Panc1 (cell line): ENCODE measurements at regions not wholly inside any gene's neighbourhood (a gene's known extent, or its start where the extent isn't known, plus 50 kb on each side); places are given as distances from the start of the nearest gene placed in this dataset.

Experiments
- ATAC-seq: fragments of 200-7000 bp; cut with Tn5 transposase; 2 replicates; pipeline ENCODE4 v1.9.1; 2020; ENCODE audit warnings: mild to moderate bottlenecking, moderate library complexity
- BruUV-seq: library from RNA; stranded (reverse); fragments of 400-500 nt; replicated peaks from 2 replicates; lab custom pipeline; 2021; lab: Mats Ljungman, UMichigan
- CTCF ChIA-PET: fragments of 300-600 bp; sonication (Branson Sonifier 250); formaldehyde crosslinking; loops from one replicate; lab custom pipeline; 2022; ENCODE audit warnings: antibody characterized with exemption; lab: Charles Lee
- POLR2A ChIA-PET: fragments of 300-600 bp; sonication (Branson Sonifier 250); formaldehyde crosslinking; loops from one replicate; lab custom pipeline; 2022; ENCODE audit warnings: antibody characterized with exemption; lab: Charles Lee
- DNase-seq: peaks from one replicate; pipeline ENCODE4 v3.0.0-alpha.2; 2010; ENCODE audit warnings: low read depth, low spot score
- H3K27ac ChIP-seq: 2 replicates; pipeline ENCODE4 v1.5.1; 2011; ENCODE audit warnings: mild to moderate bottlenecking, low read length, inconsistent platforms
- H3K27me3 ChIP-seq: fragments of 200-500 bp; sonication (Bioruptor generic); 2 replicates; pipeline ENCODE4 v1.6.0; 2014; ENCODE audit warnings: low read length, inconsistent platforms; ENCODE audit not compliant: control insufficient read depth, insufficient read depth
- H3K36me3 ChIP-seq: fragments of 200-500 bp; sonication (Bioruptor generic); 2 replicates; pipeline ENCODE4 v1.5.1; 2014; ENCODE audit warnings: inconsistent platforms, mild to moderate bottlenecking, low read length, moderate library complexity; ENCODE audit not compliant: control insufficient read depth, insufficient read depth
- H3K4me1 ChIP-seq: 2 replicates; pipeline ENCODE4 v1.5.1; 2011; ENCODE audit warnings: inconsistent platforms, mild to moderate bottlenecking, low read length, moderate library complexity; ENCODE audit not compliant: control insufficient read depth, insufficient read depth
- H3K4me3 ChIP-seq, 2 experiments: 2 replicates each; pipeline ENCODE4 v1.5.1; 2011 to 2012; ENCODE audit warnings: low read depth in 2 of 2, low read length in 2 of 2, mild to moderate bottlenecking in 2 of 2, inconsistent platforms in 1 of 2, moderate library complexity in 1 of 2
- H3K9me3 ChIP-seq: fragments of 200-500 bp; sonication (Bioruptor generic); 2 replicates; pipeline ENCODE4 v1.5.1; 2014; ENCODE audit warnings: low read depth, mild to moderate bottlenecking, inconsistent platforms, low read length, moderate library complexity; ENCODE audit not compliant: control insufficient read depth, insufficient read depth
- POLR2AphosphoS5 ChIP-seq: IDR thresholded peaks from 2 replicates; pipeline ENCODE4 v1.6.1; 2012; ENCODE audit warnings: mild to moderate bottlenecking, low read depth, low read length, moderate library complexity
- SIN3A ChIP-seq: IDR thresholded peaks from 2 replicates; pipeline ENCODE4 v1.6.1; 2012; ENCODE audit warnings: low read depth, mild to moderate bottlenecking, low read length, moderate library complexity, borderline replicate concordance; ENCODE audit not compliant: insufficient read depth
- TCF7L2 ChIP-seq: IDR thresholded peaks from 2 replicates; pipeline ENCODE4 v1.6.1; 2011; ENCODE audit warnings: mild to moderate bottlenecking, low read depth, low read length, inconsistent platforms
- in situ Hi-C: cut with HindIII; loops from 2 replicates; pipeline ENCODE4 v1.10.0; 2016; ENCODE audit warnings: low sequenced_read_pairs, low pct_unique_long_range_greater_than_20kb
- intact Hi-C: fragments of 100-400 bp; cut with micrococcal nuclease; formaldehyde crosslinking; loops from one replicate; pipeline ENCODE4 v1.10.0; 2022; ENCODE audit not compliant: unreplicated experiment
- TF ChIP-seq, protein P1 (sequence below), 2 experiments: IDR thresholded peaks; 2 replicates each; pipeline ENCODE4 v1.6.1; 2011 to 2012; ENCODE audit warnings: low read depth in 2 of 2, control low read depth in 1 of 2, low read length in 1 of 2, mild to moderate bottlenecking in 1 of 2, moderate library complexity in 1 of 2; ENCODE audit not compliant: insufficient read depth in 1 of 2
- TF ChIP-seq, protein P2 (sequence below): fragments of 450-650 bp; IDR thresholded peaks from 2 replicates; pipeline ENCODE4 v1.5.1; 2017; ENCODE audit warnings: mild to moderate bottlenecking

DNA sequence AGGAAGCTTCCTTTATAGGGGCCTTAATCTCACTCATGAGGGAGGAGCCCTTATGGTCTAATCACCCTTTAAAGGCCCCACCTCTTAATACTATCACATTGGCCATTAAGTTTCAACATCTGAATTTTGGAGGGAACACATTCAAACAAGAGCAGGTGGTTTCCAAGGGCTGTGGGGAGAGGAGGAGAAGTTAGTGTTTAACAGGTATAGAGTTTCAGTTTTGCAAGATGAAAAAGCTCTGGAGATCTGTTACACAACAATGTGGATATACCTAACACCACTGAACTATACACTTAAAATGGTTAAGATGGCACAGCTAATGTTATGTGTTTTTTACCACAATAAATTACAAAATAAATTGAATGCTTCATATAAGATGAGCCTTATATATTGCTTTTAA is 113.4 kb upstream of the DNAH14 start:
- DNase-seq = no peak
- no peak for ATAC-seq
- no peaks in the 10 kb centered on the region for H3K36me3 ChIP-seq
- CTCF ChIA-PET = no interaction called here
- no peaks in the 10 kb centered on the region for H3K27me3 ChIP-seq
- POLR2A ChIA-PET = no interaction called here
- peaks cover 4% of the 10 kb centered on the region; the same call in 1 of the 2 replicates for H3K9me3 ChIP-seq
- H3K4me3 ChIP-seq = no peak overlapping the region
- BruUV-seq = no TSS peak
- TF ChIP-seq TCF7L2 (no peak), POLR2AphosphoS5 (no peak)
- TF ChIP-seq, protein P1, sequence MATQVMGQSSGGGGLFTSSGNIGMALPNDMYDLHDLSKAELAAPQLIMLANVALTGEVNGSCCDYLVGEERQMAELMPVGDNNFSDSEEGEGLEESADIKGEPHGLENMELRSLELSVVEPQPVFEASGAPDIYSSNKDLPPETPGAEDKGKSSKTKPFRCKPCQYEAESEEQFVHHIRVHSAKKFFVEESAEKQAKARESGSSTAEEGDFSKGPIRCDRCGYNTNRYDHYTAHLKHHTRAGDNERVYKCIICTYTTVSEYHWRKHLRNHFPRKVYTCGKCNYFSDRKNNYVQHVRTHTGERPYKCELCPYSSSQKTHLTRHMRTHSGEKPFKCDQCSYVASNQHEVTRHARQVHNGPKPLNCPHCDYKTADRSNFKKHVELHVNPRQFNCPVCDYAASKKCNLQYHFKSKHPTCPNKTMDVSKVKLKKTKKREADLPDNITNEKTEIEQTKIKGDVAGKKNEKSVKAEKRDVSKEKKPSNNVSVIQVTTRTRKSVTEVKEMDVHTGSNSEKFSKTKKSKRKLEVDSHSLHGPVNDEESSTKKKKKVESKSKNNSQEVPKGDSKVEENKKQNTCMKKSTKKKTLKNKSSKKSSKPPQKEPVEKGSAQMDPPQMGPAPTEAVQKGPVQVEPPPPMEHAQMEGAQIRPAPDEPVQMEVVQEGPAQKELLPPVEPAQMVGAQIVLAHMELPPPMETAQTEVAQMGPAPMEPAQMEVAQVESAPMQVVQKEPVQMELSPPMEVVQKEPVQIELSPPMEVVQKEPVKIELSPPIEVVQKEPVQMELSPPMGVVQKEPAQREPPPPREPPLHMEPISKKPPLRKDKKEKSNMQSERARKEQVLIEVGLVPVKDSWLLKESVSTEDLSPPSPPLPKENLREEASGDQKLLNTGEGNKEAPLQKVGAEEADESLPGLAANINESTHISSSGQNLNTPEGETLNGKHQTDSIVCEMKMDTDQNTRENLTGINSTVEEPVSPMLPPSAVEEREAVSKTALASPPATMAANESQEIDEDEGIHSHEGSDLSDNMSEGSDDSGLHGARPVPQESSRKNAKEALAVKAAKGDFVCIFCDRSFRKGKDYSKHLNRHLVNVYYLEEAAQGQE (IDR thresholded peaks at IDR 0.05; ENCODE audit: insufficient read depth in 1 of 2, low read depth in 2 of 2, low read length in 1 of 2) = no peak
- intact Hi-C loops = no loop called here
- H3K4me1 ChIP-seq = no peaks in the 10 kb centered on the region
- in situ Hi-C loops = no loop called here
- no peak overlapping the region for H3K27ac ChIP-seq

DNA sequence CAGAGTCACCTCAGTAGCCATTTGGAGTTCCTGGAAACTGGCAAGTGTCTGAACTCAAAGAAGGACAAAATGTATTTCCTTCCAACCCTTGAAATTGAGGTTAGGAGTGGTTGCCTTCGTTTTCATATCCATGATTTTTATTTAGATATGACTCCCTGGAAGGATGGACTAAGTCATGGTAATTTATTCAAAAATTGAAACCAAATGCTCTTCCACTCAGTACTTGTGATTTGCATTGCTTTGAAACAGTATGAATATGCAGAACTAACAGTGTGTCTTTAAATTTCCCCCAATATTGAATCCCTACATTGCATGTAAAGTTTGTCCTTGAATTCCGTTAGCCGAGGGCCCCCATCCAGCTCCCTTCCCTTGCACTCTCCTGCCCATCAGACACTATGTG is 112.1 kb upstream of the DNAH14 start:
- intact Hi-C loops = no loop called here
- POLR2A ChIA-PET = no interaction called here
- DNase-seq = no peak
- TF ChIP-seq TCF7L2 (no peak), SIN3A (no peak), POLR2AphosphoS5 (no peak)
- TF ChIP-seq, protein P2, sequence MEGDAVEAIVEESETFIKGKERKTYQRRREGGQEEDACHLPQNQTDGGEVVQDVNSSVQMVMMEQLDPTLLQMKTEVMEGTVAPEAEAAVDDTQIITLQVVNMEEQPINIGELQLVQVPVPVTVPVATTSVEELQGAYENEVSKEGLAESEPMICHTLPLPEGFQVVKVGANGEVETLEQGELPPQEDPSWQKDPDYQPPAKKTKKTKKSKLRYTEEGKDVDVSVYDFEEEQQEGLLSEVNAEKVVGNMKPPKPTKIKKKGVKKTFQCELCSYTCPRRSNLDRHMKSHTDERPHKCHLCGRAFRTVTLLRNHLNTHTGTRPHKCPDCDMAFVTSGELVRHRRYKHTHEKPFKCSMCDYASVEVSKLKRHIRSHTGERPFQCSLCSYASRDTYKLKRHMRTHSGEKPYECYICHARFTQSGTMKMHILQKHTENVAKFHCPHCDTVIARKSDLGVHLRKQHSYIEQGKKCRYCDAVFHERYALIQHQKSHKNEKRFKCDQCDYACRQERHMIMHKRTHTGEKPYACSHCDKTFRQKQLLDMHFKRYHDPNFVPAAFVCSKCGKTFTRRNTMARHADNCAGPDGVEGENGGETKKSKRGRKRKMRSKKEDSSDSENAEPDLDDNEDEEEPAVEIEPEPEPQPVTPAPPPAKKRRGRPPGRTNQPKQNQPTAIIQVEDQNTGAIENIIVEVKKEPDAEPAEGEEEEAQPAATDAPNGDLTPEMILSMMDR = no peak
- TF ChIP-seq, protein P1 (IDR thresholded peaks at IDR 0.05; ENCODE audit: insufficient read depth in 1 of 2, low read depth in 2 of 2, low read length in 1 of 2) = no peak
- peaks cover 4% of the 10 kb centered on the region; the same call in 1 of the 2 replicates for H3K9me3 ChIP-seq
- no TSS peak for BruUV-seq
- CTCF ChIA-PET = no interaction called here
- no peak overlapping the region for H3K27ac ChIP-seq
- H3K36me3 ChIP-seq = no peaks in the 10 kb centered on the region
- no peak overlapping the region for H3K4me3 ChIP-seq
- no peak for ATAC-seq
- no peaks in the 10 kb centered on the region for H3K27me3 ChIP-seq
- H3K4me1 ChIP-seq = no peaks in the 10 kb centered on the region
- in situ Hi-C loops = no loop called here
